Epithelial cell of esophagus (primary cell): ENCODE measurements at regions not wholly inside any gene's neighbourhood (a gene's known extent, or its start where the extent isn't known, plus 50 kb on each side); places are given as distances from the start of the nearest gene placed in this dataset.

ENCODE experiments used
- DNase-seq: peaks from one replicate; pipeline ENCODE4 v3.0.0; 2010; ENCODE audit warnings: low read depth
- H3K4me3 ChIP-seq: 2 replicates; pipeline ENCODE4 v1.5.1; 2011; ENCODE audit warnings: mild to moderate bottlenecking, low read length, control low read depth
- TF ChIP-seq, protein P1 (sequence below): IDR thresholded peaks from 2 replicates; pipeline ENCODE4 v1.5.1; 2011; ENCODE audit warnings: low read depth, mild to moderate bottlenecking, low read length, control low read depth, inconsistent platforms; ENCODE audit not compliant: insufficient read depth; ENCODE audit errors: missing control alignments

DNA sequence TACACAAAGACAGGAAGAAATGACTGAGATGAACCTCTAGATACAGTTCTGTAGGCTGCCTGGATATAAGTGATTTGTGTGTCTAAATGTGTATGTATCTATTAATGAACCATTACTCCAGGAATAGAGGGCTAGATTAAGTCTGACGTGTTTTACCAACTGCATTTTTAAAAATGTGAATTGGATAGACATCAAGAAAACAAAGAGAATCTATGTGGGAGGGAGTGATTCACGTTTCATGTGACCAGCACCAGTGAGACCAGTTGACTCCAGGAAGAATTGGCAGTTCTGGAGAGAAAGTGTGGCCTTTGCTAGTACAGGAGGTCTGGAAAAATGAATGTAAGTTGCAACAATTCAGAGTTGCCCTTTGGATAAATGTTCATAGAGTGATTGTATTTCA is 53.4 kb upstream of the RGS21 start:
- DNase-seq = peak; percentile 57
- TF ChIP-seq, protein P1, sequence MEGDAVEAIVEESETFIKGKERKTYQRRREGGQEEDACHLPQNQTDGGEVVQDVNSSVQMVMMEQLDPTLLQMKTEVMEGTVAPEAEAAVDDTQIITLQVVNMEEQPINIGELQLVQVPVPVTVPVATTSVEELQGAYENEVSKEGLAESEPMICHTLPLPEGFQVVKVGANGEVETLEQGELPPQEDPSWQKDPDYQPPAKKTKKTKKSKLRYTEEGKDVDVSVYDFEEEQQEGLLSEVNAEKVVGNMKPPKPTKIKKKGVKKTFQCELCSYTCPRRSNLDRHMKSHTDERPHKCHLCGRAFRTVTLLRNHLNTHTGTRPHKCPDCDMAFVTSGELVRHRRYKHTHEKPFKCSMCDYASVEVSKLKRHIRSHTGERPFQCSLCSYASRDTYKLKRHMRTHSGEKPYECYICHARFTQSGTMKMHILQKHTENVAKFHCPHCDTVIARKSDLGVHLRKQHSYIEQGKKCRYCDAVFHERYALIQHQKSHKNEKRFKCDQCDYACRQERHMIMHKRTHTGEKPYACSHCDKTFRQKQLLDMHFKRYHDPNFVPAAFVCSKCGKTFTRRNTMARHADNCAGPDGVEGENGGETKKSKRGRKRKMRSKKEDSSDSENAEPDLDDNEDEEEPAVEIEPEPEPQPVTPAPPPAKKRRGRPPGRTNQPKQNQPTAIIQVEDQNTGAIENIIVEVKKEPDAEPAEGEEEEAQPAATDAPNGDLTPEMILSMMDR = no peak
- no peak overlapping the region for H3K4me3 ChIP-seq

DNA sequence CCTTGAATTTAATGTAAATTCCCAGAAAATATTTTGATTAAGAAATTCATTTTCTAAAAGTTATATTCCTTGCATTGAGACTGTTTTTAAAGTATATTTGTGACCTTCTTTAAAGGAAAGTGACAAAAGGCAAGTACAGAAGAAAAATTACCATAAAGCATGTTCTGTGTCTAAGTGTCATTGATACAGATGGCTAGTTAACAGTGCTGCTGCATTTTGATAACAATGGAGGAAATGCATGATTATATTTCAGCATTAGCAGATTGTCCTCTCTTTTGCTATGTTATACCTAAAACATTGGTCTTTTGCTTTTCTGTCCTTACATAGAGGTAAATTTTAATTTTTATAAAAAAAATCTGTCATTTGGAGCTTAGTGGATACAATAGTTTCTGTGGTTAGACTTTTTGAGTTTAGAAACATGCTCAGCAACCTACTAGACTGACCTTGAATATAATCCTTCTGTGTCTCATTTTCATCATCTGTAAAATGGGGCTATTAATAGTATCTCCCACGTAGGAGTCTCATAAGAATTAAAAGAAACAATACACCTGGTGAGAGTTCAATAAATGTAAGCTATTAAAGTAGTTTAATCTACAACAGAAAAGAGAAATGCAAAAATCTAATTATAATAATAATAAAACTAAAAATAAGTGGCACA is 51.1 kb upstream of the RGS21 start:
- no peak for DNase-seq
- no peak overlapping the region for H3K4me3 ChIP-seq
- TF ChIP-seq, protein P1 = no peak

DNA sequence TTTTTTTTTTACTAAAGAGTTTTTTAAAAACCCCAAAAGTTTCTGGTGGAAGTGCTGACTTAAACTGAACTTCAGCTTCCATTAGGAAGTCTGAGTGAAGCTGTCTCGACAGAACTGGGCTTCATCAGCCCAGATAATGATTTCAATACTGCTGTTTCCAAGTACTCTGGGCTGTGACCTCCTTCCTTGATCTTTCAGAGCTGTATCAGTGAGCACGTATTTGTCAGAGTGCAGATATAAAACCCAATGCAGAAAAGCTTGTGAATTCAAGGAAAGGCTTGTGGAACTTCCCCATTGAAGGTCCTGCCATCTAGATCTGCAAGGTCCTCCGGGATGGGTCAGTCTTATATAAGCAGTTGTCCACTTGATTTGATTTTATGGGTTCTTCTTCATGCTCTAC is 50.1 kb upstream of the RGS21 start:
- TF ChIP-seq, protein P1 = no peak
- no peak for DNase-seq
- H3K4me3 ChIP-seq = no peak overlapping the region
